HG02763 (cell line): ENCODE measurements at regions not wholly inside any gene's neighbourhood (a gene's known extent, or its start where the extent isn't known, plus 50 kb on each side); places are given as distances from the start of the nearest gene placed in this dataset.

Experiments
- ATAC-seq: cut with Tn5 transposase; IDR thresholded peaks from one replicate; pipeline ENCODE4 v1.9.1; 2021; ENCODE audit warnings: mild to moderate bottlenecking, moderate library complexity; ENCODE audit not compliant: unreplicated experiment

GRCh38 chr15:47988564-47988963 is 132.2 kb upstream of the SLC24A5 start:
- no peak for ATAC-seq

DNA sequence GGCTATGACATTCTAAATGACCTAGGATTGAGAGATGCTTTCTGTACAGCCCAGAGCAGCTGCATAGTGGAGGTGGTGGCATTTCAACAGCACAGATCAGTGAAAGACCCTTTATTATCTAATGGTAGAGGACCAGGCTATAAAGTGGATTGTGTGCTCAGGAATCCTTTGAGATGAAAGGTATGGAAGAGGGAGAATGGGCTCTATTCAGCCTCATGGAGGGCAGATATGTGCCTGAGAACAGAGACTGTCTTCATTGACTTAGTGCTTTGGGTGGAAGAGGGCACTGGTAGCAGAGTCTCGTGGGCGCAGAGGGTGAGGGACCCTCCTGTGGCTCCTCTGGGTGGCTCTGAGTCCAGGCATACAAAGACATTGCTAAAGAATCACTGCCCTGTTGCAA is 130.0 kb upstream of the SLC24A5 start:
- no peak for ATAC-seq

GRCh38 chr15:47991357-47991756 is 129.4 kb upstream of the SLC24A5 start:
- ATAC-seq: no peak

DNA sequence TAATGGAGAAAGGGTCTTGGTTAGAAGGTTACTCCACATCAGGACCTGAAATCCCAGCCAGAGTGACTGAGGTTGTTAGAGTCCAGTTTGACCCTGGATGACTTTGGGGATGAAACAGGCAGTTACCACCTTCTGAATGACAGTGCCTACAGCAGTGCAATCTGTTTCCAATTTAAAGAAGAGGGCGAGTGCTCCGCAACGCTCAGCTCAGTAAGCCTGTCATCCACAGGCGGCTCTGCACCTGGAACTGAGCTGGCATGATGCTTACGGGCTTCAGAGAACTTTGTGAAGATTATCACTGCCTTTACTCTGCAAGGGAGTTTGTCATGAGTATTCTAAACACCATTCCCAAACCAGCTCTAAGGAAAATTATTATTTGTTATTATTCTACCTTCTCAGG is 127.7 kb upstream of the SLC24A5 start:
- no peak for ATAC-seq

GRCh38 chr15:47997195-47998080 is 123.4 kb upstream of the SLC24A5 start:
- ATAC-seq: no peak

GRCh38 chr15:47998619-47999019 is 122.2 kb upstream of the SLC24A5 start:
- no peak for ATAC-seq

- ATAC-seq: peak; percentile 91
Observed at GRCh38 chr15:48001393-48002039, 119.3 kb upstream of the SLC24A5 start.

DNA sequence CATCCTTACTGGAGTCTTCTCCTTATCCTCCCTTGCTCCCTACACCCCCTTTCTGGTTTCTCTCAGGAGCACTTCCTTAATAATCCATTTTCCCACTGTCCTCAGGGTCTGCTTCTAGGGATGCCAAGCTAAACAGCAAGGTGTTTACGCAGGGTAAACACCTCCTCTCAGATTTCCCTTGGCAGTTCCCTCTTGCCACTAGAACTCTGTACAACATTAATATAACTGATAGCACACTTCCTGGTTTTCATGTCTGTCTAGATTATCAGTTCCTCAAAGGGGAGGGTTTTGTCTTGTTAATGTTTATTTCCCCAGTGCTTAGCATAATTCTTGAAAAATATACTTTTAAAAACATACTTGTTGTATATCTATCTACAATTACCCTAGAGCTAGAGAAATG is 118.0 kb upstream of the SLC24A5 start:
- ATAC-seq: no peak

DNA sequence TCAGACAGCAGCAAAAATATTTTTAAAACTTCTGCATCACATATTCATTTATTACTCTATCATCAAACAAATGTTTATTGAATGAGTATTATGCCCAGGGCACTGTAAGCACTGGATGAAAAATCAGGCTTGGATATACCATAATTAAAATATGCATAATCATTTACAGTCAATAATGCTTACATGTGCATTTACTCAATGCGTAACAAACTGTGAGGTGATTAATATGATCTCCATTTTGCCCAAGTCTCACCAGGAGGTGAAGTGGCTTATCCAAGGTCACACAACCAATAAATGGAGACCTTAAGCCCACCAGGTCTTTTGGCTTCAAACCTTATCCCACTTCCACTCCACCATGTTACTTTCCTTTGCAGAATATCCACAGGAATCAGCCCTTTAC is 117.3 kb upstream of the SLC24A5 start:
- no peak for ATAC-seq

DNA sequence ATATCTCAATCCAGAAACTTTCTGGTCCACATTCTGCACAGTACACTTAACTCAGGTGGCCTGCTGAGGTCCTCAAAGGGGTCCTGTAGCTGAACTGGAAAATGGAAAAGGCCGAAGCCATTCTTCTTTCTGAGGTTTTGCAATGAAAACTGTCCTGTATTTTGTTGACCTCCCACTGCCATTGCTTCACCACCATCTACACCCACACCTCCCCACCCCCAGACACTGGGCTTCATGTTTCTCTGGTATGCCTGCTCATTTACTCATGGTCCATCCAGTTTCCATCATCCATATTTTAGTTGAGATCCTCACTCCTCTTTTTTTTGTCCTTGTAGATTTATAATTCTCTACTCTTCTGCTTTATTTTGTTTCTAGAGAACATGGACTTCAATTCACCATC is 115.7 kb upstream of the SLC24A5 start:
- ATAC-seq: no peak

DNA sequence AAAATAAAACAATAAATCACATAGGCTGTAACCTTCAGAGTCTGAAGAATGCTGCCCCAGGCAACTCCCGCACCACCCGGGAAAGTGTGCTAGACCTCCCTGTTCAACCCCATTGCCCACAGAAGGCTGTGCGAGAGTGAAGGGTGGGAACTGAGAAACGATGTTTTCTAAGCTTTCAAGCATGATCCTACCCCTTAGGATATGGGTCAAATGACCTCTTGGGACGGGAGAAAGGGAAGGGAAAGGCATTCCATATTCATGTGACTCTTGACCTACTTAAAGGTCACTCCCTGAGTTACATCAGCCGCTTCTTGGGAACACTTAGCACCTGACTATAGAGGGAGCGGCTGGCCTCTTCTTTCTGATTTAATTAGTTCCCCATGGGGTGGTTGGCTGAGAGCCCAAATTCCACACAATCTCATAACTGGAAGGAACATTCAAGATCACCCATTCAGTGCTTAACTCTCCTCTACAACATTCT is 114.7 kb upstream of the SLC24A5 start:
- ATAC-seq: no peak

DNA sequence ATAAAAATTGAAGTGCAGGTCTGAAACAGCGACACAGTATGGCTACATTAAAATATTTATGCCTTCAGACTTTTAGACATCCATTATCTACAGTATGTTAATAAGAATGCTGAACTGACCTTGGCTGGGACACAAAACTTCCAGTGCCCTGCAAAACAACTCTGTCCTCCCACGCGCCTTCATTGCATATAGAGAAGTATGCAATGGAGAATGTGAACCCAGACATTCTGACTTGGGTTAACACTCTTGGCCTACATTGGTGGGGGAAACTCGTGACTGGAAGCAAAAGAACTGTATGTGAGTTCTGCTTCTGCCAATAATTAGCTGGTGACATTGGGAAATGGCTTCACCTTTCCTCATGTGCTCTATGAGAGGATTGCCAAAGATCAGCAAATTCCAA is 110.5 kb upstream of the SLC24A5 start:
- no peak for ATAC-seq

GRCh38 chr15:48012191-48012590 is 108.6 kb upstream of the SLC24A5 start:
- ATAC-seq: no peak

GRCh38 chr15:48016865-48017264 is 103.9 kb upstream of the SLC24A5 start:
- ATAC-seq: no peak

DNA sequence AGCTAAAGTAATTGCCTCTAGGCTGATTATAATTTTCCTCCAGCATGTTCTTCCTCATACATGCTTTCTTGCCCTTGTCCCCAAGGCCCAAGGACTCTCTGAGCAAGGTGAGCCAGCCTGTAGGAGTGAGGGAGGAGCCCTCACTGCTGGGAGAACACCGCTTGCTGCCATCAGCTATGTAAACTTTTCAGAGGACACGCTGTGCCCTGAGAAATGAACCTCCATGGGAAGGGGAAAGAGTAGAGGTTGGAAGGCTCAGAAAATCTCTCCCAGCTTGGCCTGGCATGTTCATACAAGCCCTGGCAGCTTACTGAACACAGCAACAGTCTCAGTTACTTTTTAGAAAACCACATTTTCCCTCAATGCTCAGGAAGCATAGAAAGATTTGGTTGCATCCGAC is 103.0 kb upstream of the SLC24A5 start:
- ATAC-seq: no peak

DNA sequence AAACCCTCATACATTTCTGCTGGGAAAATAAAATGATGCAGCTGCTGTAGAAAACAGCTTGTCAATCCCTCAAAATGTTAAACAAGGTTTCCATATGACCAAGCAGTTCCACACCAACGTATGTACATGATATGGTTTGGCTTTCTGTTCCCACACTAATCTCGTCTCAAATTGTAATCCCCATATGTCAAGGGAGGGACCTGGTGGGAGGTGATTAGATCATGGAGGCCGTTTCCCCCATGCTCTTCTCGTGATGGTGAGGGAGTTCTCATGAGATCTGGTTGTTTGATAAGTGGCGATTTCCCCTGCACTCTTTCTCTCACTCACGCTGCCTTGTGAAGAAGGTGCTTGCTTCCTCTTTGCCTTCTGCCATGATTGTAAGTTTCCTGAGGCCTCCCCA is 100.6 kb upstream of the SLC24A5 start:
- no peak for ATAC-seq

- ATAC-seq: no peak
Observed at GRCh38 chr15:48021336-48022086, 99.3 kb upstream of the SLC24A5 start.

GRCh38 chr15:48025118-48025517 is 95.7 kb upstream of the SLC24A5 start:
- no peak for ATAC-seq

- no peak for ATAC-seq
Observed at GRCh38 chr15:48028712-48029111, 92.1 kb upstream of the SLC24A5 start.

- no peak for ATAC-seq
Observed at GRCh38 chr15:48029642-48030041, 91.1 kb upstream of the SLC24A5 start.

DNA sequence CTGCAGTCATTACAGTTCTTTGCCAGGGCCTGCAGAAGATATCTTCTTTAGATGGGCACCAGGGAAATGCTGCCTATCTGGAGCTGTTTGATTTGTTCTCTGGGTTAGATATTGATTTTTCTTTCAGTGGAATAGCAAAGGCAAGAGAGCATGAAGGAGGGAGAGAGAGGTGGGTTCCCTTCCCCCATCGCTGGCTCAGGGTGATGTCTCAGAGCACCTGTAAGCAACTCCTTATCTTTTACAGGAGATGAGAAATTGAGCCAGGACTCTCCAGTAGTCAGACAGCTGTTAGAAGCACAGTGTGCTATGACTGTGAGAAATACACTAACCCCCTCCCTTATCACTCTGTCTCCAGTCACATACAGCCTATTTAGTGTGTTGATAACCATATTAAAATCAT is 89.3 kb upstream of the SLC24A5 start:
- ATAC-seq: no peak

- no peak for ATAC-seq
Observed at GRCh38 chr15:48031973-48032372, 88.8 kb upstream of the SLC24A5 start.
